DOHH2 (cell line): ENCODE measurements at regions not wholly inside any gene's neighbourhood (a gene's known extent, or its start where the extent isn't known, plus 50 kb on each side); places are given as distances from the start of the nearest gene placed in this dataset.

Experiments
- H3F3A ChIP-seq: fragments of 200-600 bp; sonication (generic), shearing (Covaris generic); 2 replicates; pipeline ENCODE4 v1.6.0; 2016; ENCODE audit warnings: antibody characterized with exemption, mild to moderate bottlenecking; ENCODE audit not compliant: control insufficient read depth, insufficient read depth
- H3K27ac ChIP-seq: fragments of 200-600 bp; sonication (generic); 2 replicates; pipeline ENCODE4 v1.5.1; 2014; ENCODE audit warnings: low read depth, mild to moderate bottlenecking, low read length, moderate library complexity
- H3K27me3 ChIP-seq: fragments of 200-600 bp; sonication (generic); 2 replicates; pipeline ENCODE4 v1.6.1; 2014; ENCODE audit warnings: mild to moderate bottlenecking, low read length, mixed read lengths; ENCODE audit not compliant: control insufficient read depth
- H3K36me3 ChIP-seq: fragments of 200-600 bp; sonication (generic); 2 replicates; pipeline ENCODE4 v1.6.1; 2014; ENCODE audit warnings: mild to moderate bottlenecking, low read length, moderate library complexity, mixed read lengths; ENCODE audit not compliant: control insufficient read depth
- H3K4me1 ChIP-seq: fragments of 200-600 bp; sonication (generic); 2 replicates; pipeline ENCODE4 v1.6.1; 2014; ENCODE audit warnings: mild to moderate bottlenecking, low read length, mixed read lengths; ENCODE audit not compliant: control insufficient read depth
- H3K4me2 ChIP-seq: fragments of 200-600 bp; sonication (generic); 2 replicates; pipeline ENCODE4 v1.6.0; 2014; ENCODE audit warnings: mild to moderate bottlenecking, low read length, moderate library complexity
- H3K4me3 ChIP-seq: fragments of 200-600 bp; sonication (generic); 2 replicates; pipeline ENCODE4 v1.5.1; 2014; ENCODE audit warnings: mild to moderate bottlenecking, low read length, mixed read lengths
- H3K79me2 ChIP-seq: fragments of 200-600 bp; sonication (generic); 2 replicates; pipeline ENCODE4 v1.6.1; 2014; ENCODE audit warnings: mild to moderate bottlenecking, low read length, mixed read lengths; ENCODE audit not compliant: control insufficient read depth
- H3K9me2 ChIP-seq: fragments of 200-600 bp; sonication (generic); replicated peaks from 2 replicates; pipeline ENCODE4 v1.6.1; 2014; ENCODE audit warnings: mild to moderate bottlenecking, low read length, mixed read lengths; ENCODE audit not compliant: control insufficient read depth
- H3K9me3 ChIP-seq: fragments of 200-600 bp; sonication (generic); 2 replicates; pipeline ENCODE4 v1.6.1; 2014; ENCODE audit warnings: antibody characterized with exemption, low read length, mixed read lengths; ENCODE audit not compliant: control insufficient read depth, insufficient read depth
- H4K20me1 ChIP-seq: fragments of 200-600 bp; sonication (generic); 2 replicates; pipeline ENCODE4 v1.6.0; 2014; ENCODE audit warnings: low read depth, mild to moderate bottlenecking, antibody characterized with exemption, low read length, moderate library complexity; ENCODE audit not compliant: control insufficient read depth, insufficient read depth
- CTCF ChIP-seq: fragments of 200-600 bp; sonication (generic); IDR thresholded peaks from one replicate; pipeline ENCODE4 v1.5.1; 2014; ENCODE audit warnings: antibody characterized with exemption, mild to moderate bottlenecking, low read depth, low read length; ENCODE audit not compliant: poor library complexity, severe bottlenecking
- EZH2phosphoT487 ChIP-seq: fragments of 200-600 bp; sonication (generic); IDR thresholded peaks from 2 replicates; pipeline ENCODE4 v1.6.1; 2017; ENCODE audit warnings: borderline replicate concordance, mild to moderate bottlenecking, antibody characterized with exemption, low read length, moderate library complexity, mixed read lengths

GRCh38 chr7:136173874-136174273 lies 196.7 kb upstream of the MTPN start:
- Histone ChIP-seq H3K79me2 (no peaks in the 10 kb centered on the region), H3K9me2 (no peaks in the 10 kb centered on the region), H3F3A (no peaks in the 10 kb centered on the region), H3K4me1 (no peaks in the 10 kb centered on the region), H3K4me2 (no peak overlapping the region), H3K9me3 (no peaks in the 10 kb centered on the region), H3K4me3 (no peak overlapping the region), H3K27me3 (no peaks in the 10 kb centered on the region), H4K20me1 (no peaks in the 10 kb centered on the region), H3K27ac (no peak overlapping the region), H3K36me3 (no peaks in the 10 kb centered on the region)
- no peak for TF ChIP-seq EZH2phosphoT487

- Histone ChIP-seq H3K9me2 (no peaks in the 10 kb centered on the region), H3K4me1 (no peaks in the 10 kb centered on the region), H3K9me3 (no peaks in the 10 kb centered on the region), H3K79me2 (no peaks in the 10 kb centered on the region), H4K20me1 (no peaks in the 10 kb centered on the region), H3K4me3 (no peak overlapping the region), H3F3A (no peaks in the 10 kb centered on the region), H3K27me3 (no peaks in the 10 kb centered on the region), H3K36me3 (no peaks in the 10 kb centered on the region), H3K4me2 (no peak overlapping the region), H3K27ac (no peak overlapping the region)
- no peak for TF ChIP-seq EZH2phosphoT487
- no peak for TF ChIP-seq CTCF
Measured at GRCh38 chr7:136171233-136171632, 194.1 kb upstream of the MTPN start.

GRCh38 chr7:136168821-136169220 lies 191.7 kb upstream of the MTPN start:
- no peaks in the 10 kb centered on the region for H3K9me3 ChIP-seq
- no peaks in the 10 kb centered on the region for H3K9me2 ChIP-seq
- no peak overlapping the region for H3K4me2 ChIP-seq
- H4K20me1 ChIP-seq: no peaks in the 10 kb centered on the region
- no peaks in the 10 kb centered on the region for H3K4me1 ChIP-seq
- no peaks in the 10 kb centered on the region for H3K36me3 ChIP-seq
- no peaks in the 10 kb centered on the region for H3F3A ChIP-seq
- no peak overlapping the region for H3K4me3 ChIP-seq
- H3K79me2 ChIP-seq: no peaks in the 10 kb centered on the region
- H3K27ac ChIP-seq: no peak overlapping the region
- no peaks in the 10 kb centered on the region for H3K27me3 ChIP-seq
- TF ChIP-seq CTCF (no peak), EZH2phosphoT487 (no peak)

- no peak overlapping the region for H3K4me3 ChIP-seq
- H3F3A ChIP-seq: no peaks in the 10 kb centered on the region
- no peaks in the 10 kb centered on the region for H4K20me1 ChIP-seq
- H3K9me3 ChIP-seq: no peaks in the 10 kb centered on the region
- no peaks in the 10 kb centered on the region for H3K4me1 ChIP-seq
- TF ChIP-seq EZH2phosphoT487: no peak
- TF ChIP-seq CTCF: no peak
- H3K9me2 ChIP-seq: no peaks in the 10 kb centered on the region
- no peaks in the 10 kb centered on the region for H3K36me3 ChIP-seq
- no peaks in the 10 kb centered on the region for H3K79me2 ChIP-seq
- no peak overlapping the region for H3K27ac ChIP-seq
- H3K4me2 ChIP-seq: no peak overlapping the region
- H3K27me3 ChIP-seq: no peaks in the 10 kb centered on the region
Measured at GRCh38 chr7:136167991-136168390, 190.8 kb upstream of the MTPN start.
